ENCODE measurements at regions not wholly inside any gene's neighbourhood (a gene's known extent, or its start where the extent isn't known, plus 50 kb on each side); places are given as distances from the start of the nearest gene placed in this dataset.

DNA sequence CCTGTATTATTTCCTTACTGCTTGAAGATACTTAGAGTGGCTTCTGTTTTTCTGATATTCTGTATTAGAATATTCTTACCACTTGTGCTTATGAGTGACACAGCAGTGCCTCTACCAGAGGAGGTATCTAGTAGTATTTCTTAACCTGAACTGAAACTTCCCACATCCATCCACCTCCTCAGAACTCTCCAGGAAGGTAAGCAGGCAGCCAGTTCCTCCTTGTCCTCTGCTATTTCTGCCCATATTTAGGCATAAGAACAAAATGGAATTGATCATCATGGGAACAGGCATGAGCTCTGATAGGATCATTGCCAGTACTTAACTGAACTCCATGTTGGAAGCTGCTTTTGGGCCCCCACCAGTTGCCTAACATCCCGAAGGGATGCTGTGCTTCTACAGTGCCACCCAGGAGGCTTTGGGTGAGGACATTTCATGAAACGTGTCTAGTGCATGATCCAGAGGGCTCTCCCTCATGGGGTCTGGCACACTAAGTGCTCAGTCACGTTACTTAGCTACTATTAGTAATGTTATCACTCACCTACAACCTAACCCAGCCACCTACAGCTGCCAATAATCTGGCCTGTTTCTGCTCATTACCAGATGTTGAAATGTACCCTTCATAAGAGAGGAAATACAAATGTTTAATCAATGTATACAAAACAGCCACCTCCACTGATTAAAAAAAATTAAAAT lies 520.7 kb downstream of the EIPR1 start:
- Histone ChIP-seq H3K4me2 (ENCODE audit: low read length) (no peak overlapping the region), H3K4ac (ENCODE audit: low read depth, low read length) (no peak overlapping the region), H3K23ac (ENCODE audit: low read length) (no peak overlapping the region), H2AK5ac (ENCODE audit: low read length) (no peak overlapping the region), H2BK15ac (replicated peaks; ENCODE audit: low read depth) (no peak overlapping the region), H4K8ac (ENCODE audit: low read depth, low read length) (no peak overlapping the region), H3K4me1 (ENCODE audit: control insufficient read depth, low read depth, low read length) (no peaks in the 10 kb centered on the region), H3K4me3 (ENCODE audit: low read length) (no peak overlapping the region), H3K27me3 (ENCODE audit: insufficient read depth, low read length, poor library complexity) (no peaks in the 10 kb centered on the region), H2BK120ac (ENCODE audit: low read depth, low read length) (no peak overlapping the region), H3K27ac (ENCODE audit: low read depth, low read length) (no peak overlapping the region), H3K9ac (ENCODE audit: low read length) (no peak overlapping the region), H3K79me2 (ENCODE audit: control insufficient read depth, insufficient read depth, low read length) (no peaks in the 10 kb centered on the region), H3K56ac (ENCODE audit: low read length) (no peak overlapping the region), H3K79me1 (ENCODE audit: low read length) (no peaks in the 10 kb centered on the region), H4K5ac (ENCODE audit: low read length) (no peak overlapping the region), H2BK5ac (ENCODE audit: low read length) (no peak overlapping the region), H3K36me3 (ENCODE audit: control insufficient read depth, insufficient read depth, low read length) (peaks cover 1% of the 10 kb centered on the region), H3K18ac (ENCODE audit: low read length) (no peak overlapping the region)
- DNase-seq: no peak
- WGBS (ENCODE audit: extremely low coverage, insufficient coverage, low lambda C conversion rate): no CpG with 5 or more reads among the region's 3 CpGs

DNA sequence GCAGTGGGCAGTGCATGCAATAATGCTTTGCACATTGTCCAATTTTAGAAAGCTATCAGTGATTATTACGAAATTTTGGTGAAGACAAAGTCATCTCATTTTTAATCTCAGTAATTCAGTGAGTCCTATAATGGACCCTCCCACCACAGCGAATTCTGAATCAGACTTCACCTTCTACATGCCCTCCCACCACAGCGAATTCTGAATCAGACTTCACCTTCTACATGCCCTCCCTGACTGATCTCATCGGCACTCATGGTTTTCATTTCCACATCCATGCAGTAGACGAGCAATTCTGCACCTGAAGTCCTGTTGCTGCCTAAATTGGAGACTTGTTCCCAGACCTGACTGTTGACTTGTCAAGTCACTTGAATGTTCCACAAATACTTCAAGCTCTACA lies 522.3 kb downstream of the EIPR1 start:
- Histone ChIP-seq H3K79me2 (ENCODE audit: control insufficient read depth, insufficient read depth, low read length) (no peaks in the 10 kb centered on the region), H3K27ac (ENCODE audit: low read depth, low read length) (no peak overlapping the region), H3K36me3 (ENCODE audit: control insufficient read depth, insufficient read depth, low read length) (peaks cover 1% of the 10 kb centered on the region), H3K56ac (ENCODE audit: low read length) (no peak overlapping the region), H3K4ac (ENCODE audit: low read depth, low read length) (no peak overlapping the region), H2BK120ac (ENCODE audit: low read depth, low read length) (no peak overlapping the region), H3K27me3 (ENCODE audit: insufficient read depth, low read length, poor library complexity) (no peaks in the 10 kb centered on the region), H3K9ac (ENCODE audit: low read length) (no peak overlapping the region), H3K18ac (ENCODE audit: low read length) (no peak overlapping the region), H2BK15ac (replicated peaks; ENCODE audit: low read depth) (no peak overlapping the region), H3K4me1 (ENCODE audit: control insufficient read depth, low read depth, low read length) (no peaks in the 10 kb centered on the region), H3K4me2 (ENCODE audit: low read length) (no peak overlapping the region), H3K79me1 (ENCODE audit: low read length) (no peaks in the 10 kb centered on the region), H3K4me3 (ENCODE audit: low read length) (no peak overlapping the region), H2AK5ac (ENCODE audit: low read length) (no peak overlapping the region), H4K5ac (ENCODE audit: low read length) (no peak overlapping the region), H2BK5ac (ENCODE audit: low read length) (no peak overlapping the region), H3K23ac (ENCODE audit: low read length) (no peak overlapping the region), H4K8ac (ENCODE audit: low read depth, low read length) (no peak overlapping the region)
- no peak for DNase-seq
- WGBS (ENCODE audit: extremely low coverage, insufficient coverage, low lambda C conversion rate): no CpG with 5 or more reads among the region's 5 CpGs

DNA sequence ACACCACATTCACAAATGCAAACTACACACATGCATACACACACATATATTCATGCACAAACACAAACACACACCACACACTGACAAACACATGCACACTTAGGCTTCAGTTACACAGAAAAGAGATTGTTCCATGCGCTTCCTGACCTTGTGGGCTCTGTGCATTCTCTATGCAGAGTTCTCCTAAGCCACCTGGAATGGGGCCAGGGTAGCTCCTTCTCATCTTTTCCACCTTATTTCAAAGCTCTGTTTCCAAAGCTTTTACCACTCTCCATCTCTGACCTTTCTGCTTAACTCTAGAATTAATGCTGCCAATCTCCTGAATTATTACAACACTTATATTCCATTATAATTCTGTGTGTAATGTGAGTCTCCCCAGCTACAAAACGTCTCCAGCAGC lies 522.3 kb upstream of the MYT1L start:
- H4K5ac ChIP-seq (ENCODE audit: low read length): no peak overlapping the region
- H2BK5ac ChIP-seq (ENCODE audit: low read length): no peak overlapping the region
- no peak overlapping the region for H3K23ac ChIP-seq (ENCODE audit: low read length)
- H2BK120ac ChIP-seq (ENCODE audit: low read depth, low read length): no peak overlapping the region
- no peaks in the 10 kb centered on the region for H3K36me3 ChIP-seq (ENCODE audit: control insufficient read depth, insufficient read depth, low read length)
- H3K79me1 ChIP-seq (ENCODE audit: low read length): no peaks in the 10 kb centered on the region
- no peak overlapping the region for H3K4me2 ChIP-seq (ENCODE audit: low read length)
- no CpG with 5 or more reads among the region's 2 CpGs for WGBS (ENCODE audit: extremely low coverage, insufficient coverage, low lambda C conversion rate)
- no peak overlapping the region for H3K4me3 ChIP-seq (ENCODE audit: low read length)
- H4K8ac ChIP-seq (ENCODE audit: low read depth, low read length): no peak overlapping the region
- no peak overlapping the region for H3K18ac ChIP-seq (ENCODE audit: low read length)
- H3K56ac ChIP-seq (ENCODE audit: low read length): no peak overlapping the region
- no peak overlapping the region for H3K27ac ChIP-seq (ENCODE audit: low read depth, low read length)
- H3K27me3 ChIP-seq (ENCODE audit: insufficient read depth, low read length, poor library complexity): no peaks in the 10 kb centered on the region
- no peak for DNase-seq
- H3K9ac ChIP-seq (ENCODE audit: low read length): no peak overlapping the region
- H3K4ac ChIP-seq (ENCODE audit: low read depth, low read length): no peak overlapping the region
- peaks cover 2% of the 10 kb centered on the region for H3K4me1 ChIP-seq (ENCODE audit: control insufficient read depth, low read depth, low read length)
- H2BK15ac ChIP-seq (replicated peaks; ENCODE audit: low read depth): no peak overlapping the region
- no peaks in the 10 kb centered on the region for H3K79me2 ChIP-seq (ENCODE audit: control insufficient read depth, insufficient read depth, low read length)
- H2AK5ac ChIP-seq (ENCODE audit: low read length): no peak overlapping the region

DNA sequence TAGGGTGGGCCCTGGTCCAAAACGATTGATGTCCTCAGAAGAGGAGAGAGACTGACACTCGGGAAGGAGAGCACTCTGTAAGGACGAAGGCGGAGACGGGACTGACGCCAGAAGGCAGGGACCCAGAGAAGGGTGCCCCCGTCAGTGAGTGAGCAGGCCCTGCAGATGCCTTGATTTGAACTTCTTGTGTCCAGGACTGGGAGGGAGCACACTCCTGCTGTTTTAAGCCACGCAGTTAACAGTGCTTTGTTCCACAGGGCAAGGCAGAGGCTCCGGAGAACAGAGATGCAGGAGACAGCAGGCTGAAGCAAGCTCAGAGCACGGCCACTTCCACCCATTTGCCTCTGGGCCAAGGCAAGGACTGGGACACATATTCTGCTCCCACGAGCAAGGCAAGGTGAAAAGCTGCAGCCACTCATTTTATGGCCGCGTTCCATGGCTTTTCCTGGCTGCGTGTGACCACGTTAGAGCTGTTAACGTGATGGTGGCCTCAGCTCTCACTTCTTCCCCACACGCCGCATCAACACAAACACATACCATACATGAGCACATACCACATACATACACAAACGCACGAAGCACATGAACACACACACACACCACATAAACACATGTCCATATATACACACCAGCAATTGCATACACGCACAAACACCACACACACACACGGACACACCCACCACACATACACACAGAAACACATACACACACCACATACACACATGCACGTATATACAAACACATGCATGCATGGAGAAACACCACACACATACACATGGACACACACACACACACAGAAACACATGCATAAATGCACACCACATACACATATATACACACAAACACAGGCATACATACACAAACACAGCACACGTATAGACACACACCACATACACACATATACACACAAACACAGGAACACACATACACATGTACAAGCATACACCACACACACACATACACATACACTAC lies 521.0 kb upstream of the MYT1L start:
- Histone ChIP-seq H3K27ac (ENCODE audit: low read depth, low read length) (no peak overlapping the region), H2BK5ac (ENCODE audit: low read length) (no peak overlapping the region), H3K18ac (ENCODE audit: low read length) (no peak overlapping the region), H3K79me1 (ENCODE audit: low read length) (no peaks in the 10 kb centered on the region), H3K79me2 (ENCODE audit: control insufficient read depth, insufficient read depth, low read length) (no peaks in the 10 kb centered on the region), H3K23ac (ENCODE audit: low read length) (no peak overlapping the region), H3K4me2 (ENCODE audit: low read length) (no peak overlapping the region), H3K4me1 (ENCODE audit: control insufficient read depth, low read depth, low read length) (peaks cover 2% of the 10 kb centered on the region), H2AK5ac (ENCODE audit: low read length) (no peak overlapping the region), H4K5ac (ENCODE audit: low read length) (no peak overlapping the region), H4K8ac (ENCODE audit: low read depth, low read length) (no peak overlapping the region), H3K4ac (ENCODE audit: low read depth, low read length) (no peak overlapping the region), H3K27me3 (ENCODE audit: insufficient read depth, low read length, poor library complexity) (no peaks in the 10 kb centered on the region), H2BK15ac (replicated peaks; ENCODE audit: low read depth) (no peak overlapping the region), H3K56ac (ENCODE audit: low read length) (no peak overlapping the region), H3K9ac (ENCODE audit: low read length) (no peak overlapping the region), H2BK120ac (ENCODE audit: low read depth, low read length) (no peak overlapping the region), H3K4me3 (ENCODE audit: low read length) (no peak overlapping the region), H3K36me3 (ENCODE audit: control insufficient read depth, insufficient read depth, low read length) (no peaks in the 10 kb centered on the region)
- no CpG with 5 or more reads among the region's 24 CpGs for WGBS (ENCODE audit: extremely low coverage, insufficient coverage, low lambda C conversion rate)
- DNase-seq: no peak

DNA sequence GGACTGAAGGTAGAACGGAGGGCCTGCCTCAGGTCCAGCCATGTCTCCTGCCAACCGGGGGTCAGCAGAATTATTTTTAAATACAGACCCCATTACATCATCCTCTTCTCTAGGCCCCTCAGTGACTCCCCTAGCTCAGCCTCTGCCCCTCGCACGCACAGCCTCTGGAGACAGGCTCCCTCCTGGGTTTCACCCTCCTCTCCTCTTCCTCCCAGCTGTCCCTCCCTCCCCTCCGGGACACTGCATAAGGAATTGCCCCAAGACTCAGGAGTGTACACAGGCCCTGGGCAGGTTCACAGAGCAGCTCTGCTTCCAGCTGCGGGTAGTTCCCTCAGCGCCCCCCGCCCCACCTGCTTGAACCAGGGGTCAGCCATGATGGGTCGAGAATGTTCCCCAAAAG lies 520.2 kb upstream of the MYT1L start:
- Histone ChIP-seq H3K27ac (ENCODE audit: low read depth, low read length) (no peak overlapping the region), H3K4me3 (ENCODE audit: low read length) (no peak overlapping the region), H3K56ac (ENCODE audit: low read length) (no peak overlapping the region), H3K23ac (ENCODE audit: low read length) (no peak overlapping the region), H3K36me3 (ENCODE audit: control insufficient read depth, insufficient read depth, low read length) (no peaks in the 10 kb centered on the region), H4K8ac (ENCODE audit: low read depth, low read length) (no peak overlapping the region), H3K79me1 (ENCODE audit: low read length) (no peaks in the 10 kb centered on the region), H2BK15ac (replicated peaks; ENCODE audit: low read depth) (no peak overlapping the region), H3K18ac (ENCODE audit: low read length) (no peak overlapping the region), H2BK5ac (ENCODE audit: low read length) (no peak overlapping the region), H3K4me2 (ENCODE audit: low read length) (no peak overlapping the region), H3K27me3 (ENCODE audit: insufficient read depth, low read length, poor library complexity) (no peaks in the 10 kb centered on the region), H3K4me1 (ENCODE audit: control insufficient read depth, low read depth, low read length) (peaks cover 2% of the 10 kb centered on the region), H3K9ac (ENCODE audit: low read length) (no peak overlapping the region), H2BK120ac (ENCODE audit: low read depth, low read length) (no peak overlapping the region), H4K5ac (ENCODE audit: low read length) (no peak overlapping the region), H3K4ac (ENCODE audit: low read depth, low read length) (no peak overlapping the region), H3K79me2 (ENCODE audit: control insufficient read depth, insufficient read depth, low read length) (no peaks in the 10 kb centered on the region), H2AK5ac (ENCODE audit: low read length) (no peak overlapping the region)
- no peak for DNase-seq
- no CpG with 5 or more reads among the region's 9 CpGs for WGBS (ENCODE audit: extremely low coverage, insufficient coverage, low lambda C conversion rate)

Measured in mesendoderm (in vitro differentiated cells).